Stomach (tissue), 8 donors: ENCODE measurements at regions not wholly inside any gene's neighbourhood (a gene's known extent, or its start where the extent isn't known, plus 50 kb on each side); places are given as distances from the start of the nearest gene placed in this dataset.

Experiments used
- DNase-seq, 2 donors: peaks; one replicate each; pipeline versions ENCODE4 v3.0.0 to v3.0.0-alpha.2; 2013 to 2019
- H3K27ac ChIP-seq, 5 donors: fragments of 200-600 bp in 4 of 5; sonication (generic) in 4 of 5; one replicate each; pipeline ENCODE4 v1.5.1; 2013 to 2019; ENCODE audit warnings: mild to moderate bottlenecking in 1 of 5, moderate library complexity in 1 of 5
- H3K27me3 ChIP-seq, 3 donors: fragments of 200-600 bp; sonication (generic); one replicate each; pipeline ENCODE4 v1.5.1; 2017 to 2019; ENCODE audit warnings: mixed run types in 1 of 3
- H3K36me3 ChIP-seq, 4 donors: fragments of 200-600 bp; sonication (generic); 1 replicate in 3 of 4; 2 replicates in 1 of 4; pipeline ENCODE4 v1.5.1; 2016 to 2019
- H3K4me1 ChIP-seq, 4 donors: fragments of 200-600 bp; sonication (generic); one replicate each; pipeline ENCODE4 v1.5.1; 2016 to 2019
- H3K4me3 ChIP-seq, 4 donors: fragments of 200-600 bp; sonication (generic) in 3 of 4; one replicate each; pipeline ENCODE4 v1.5.1; 2016 to 2019; ENCODE audit warnings: mild to moderate bottlenecking in 1 of 4
- H3K9me3 ChIP-seq, 4 donors: fragments of 200-600 bp; sonication (generic); one replicate each; pipeline ENCODE4 v1.5.1; 2016 to 2019
- CTCF ChIP-seq, 7 experiments: fragments of 450-650 bp in 4 of 7; fragments of 200-600 bp in 3 of 7; sonication (generic) in 3 of 7; IDR thresholded peaks; one replicate each; pipeline ENCODE4 v1.5.1; 2016 to 2019; ENCODE audit warnings: antibody characterized with exemption in 7 of 7, control low read depth in 2 of 7, mild to moderate bottlenecking in 1 of 7
- EP300 ChIP-seq: sonication (generic); formaldehyde crosslinking; IDR thresholded peaks from one replicate; pipeline ENCODE4 v1.6.1; 2017; ENCODE audit warnings: antibody characterized with exemption
- POLR2A ChIP-seq, 4 donors: fragments of 450-650 bp; IDR thresholded peaks; one replicate each; pipeline ENCODE4 v1.6.1; 2016; ENCODE audit warnings: antibody characterized with exemption in 4 of 4, control low read depth in 2 of 4, mild to moderate bottlenecking in 1 of 4, moderate library complexity in 1 of 4
- POLR2AphosphoS5 ChIP-seq, 3 donors: sonication (generic); formaldehyde crosslinking; IDR thresholded peaks; one replicate each; pipeline ENCODE4 v1.6.1; 2016; ENCODE audit warnings: antibody characterized with exemption in 3 of 3
- WGBS, 5 donors: extraction: QIAGEN DNeasy Blood & Tissue Kit in 3 of 5; methylation state at CpG; one replicate each; pipeline versions ENCODE4 v1.1.5 to v1.1.7; 2013 to 2018; 5-methylcytosine and 5-hydroxymethylcytosine counted together
- intact Hi-C: fragments of 100-400 bp; cut with DNase I; formaldehyde crosslinking; loops from one replicate; pipeline ENCODE4 v1.15.1; 2023; ENCODE audit warnings: low total_unique reads
- donor health status: healthy with polysubstance abuse.
- donor health status: Bipolar disorder and iron deficiency.
- donor health status: healthy.

DNA sequence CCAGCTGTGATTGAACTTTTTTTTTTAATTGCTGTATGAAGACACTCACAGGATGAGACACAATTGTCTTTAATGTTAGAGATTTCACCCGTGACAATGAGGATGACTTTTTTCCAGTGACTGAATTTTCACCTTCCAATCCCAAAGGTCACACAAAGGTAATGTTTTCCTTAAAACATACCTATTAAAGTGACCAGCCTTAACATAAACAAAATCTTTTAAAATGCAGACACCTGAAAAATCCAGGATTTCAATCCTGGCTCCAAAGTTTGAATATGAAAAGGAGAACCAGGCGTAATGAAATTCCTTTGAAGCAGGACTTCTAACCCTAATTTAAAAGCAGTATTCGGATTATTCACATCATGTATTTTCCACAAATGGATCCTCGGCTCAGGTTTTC, 647.7 kb downstream of the GATA3 start:
- Histone ChIP-seq H3K9me3 (no peaks in the 10 kb centered on the region), H3K27me3 (no peaks in the 10 kb centered on the region), H3K4me3 (no peak overlapping the region), H3K36me3 (no peaks in the 10 kb centered on the region), H3K27ac (no peak overlapping the region), H3K4me1 (no peaks in the 10 kb centered on the region)
- intact Hi-C loops = no loop called here
- 76 to 80% (median 77%) methylated on average over 4 of the region's 4 CpGs for WGBS, 5 donors
- TF ChIP-seq CTCF (IDR thresholded peaks at IDR 0.05) (no peak), POLR2A (IDR thresholded peaks at IDR 0.05) (no peak), POLR2AphosphoS5 (IDR thresholded peaks at IDR 0.05) (no peak), EP300 (no peak)
- no peak for DNase-seq

GRCh38 chr10:8705415-8705814, 650.9 kb downstream of the GATA3 start:
- WGBS, 5 donors = 70 to 80% (median 73%) methylated on average over 3 of the region's 3 CpGs
- no peaks in the 10 kb centered on the region for H3K36me3 ChIP-seq
- no peaks in the 10 kb centered on the region for H3K4me1 ChIP-seq
- no peak overlapping the region for H3K27ac ChIP-seq
- intact Hi-C loops = no loop called here
- no peaks in the 10 kb centered on the region for H3K27me3 ChIP-seq
- no peak overlapping the region for H3K4me3 ChIP-seq
- no peaks in the 10 kb centered on the region for H3K9me3 ChIP-seq
- DNase-seq = no peak
- no peak for TF ChIP-seq POLR2A (IDR thresholded peaks at IDR 0.05)
- TF ChIP-seq POLR2AphosphoS5 (IDR thresholded peaks at IDR 0.05) = no peak
- no peak for TF ChIP-seq EP300
- no peak for TF ChIP-seq CTCF (IDR thresholded peaks at IDR 0.05)

DNA sequence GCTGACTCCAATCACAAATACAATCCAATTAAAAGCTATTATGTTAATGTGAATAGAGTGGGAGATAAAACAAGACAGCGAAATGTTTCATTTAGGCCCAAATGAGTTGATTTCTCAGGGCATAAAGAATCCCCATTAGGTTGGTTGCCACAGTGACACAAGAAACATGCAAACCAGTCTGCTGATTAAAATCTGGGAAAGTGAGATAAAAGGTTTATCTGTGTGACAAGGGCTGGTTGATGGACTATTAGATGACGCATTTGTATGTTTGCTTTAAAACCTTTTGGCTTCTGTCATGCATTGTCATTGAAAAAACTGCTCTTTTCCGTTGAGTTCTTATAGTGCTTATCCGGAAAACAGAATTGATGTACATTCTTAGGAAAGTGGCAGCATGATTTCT, 658.2 kb downstream of the GATA3 start:
- Histone ChIP-seq H3K27ac (no peak overlapping the region), H3K36me3 (no peaks in the 10 kb centered on the region), H3K27me3 (no peaks in the 10 kb centered on the region), H3K4me3 (no peak overlapping the region), H3K9me3 (peaks cover 0 to 3% (median 1%) of the 10 kb centered on the region in 4 donors), H3K4me1 (no peaks in the 10 kb centered on the region)
- TF ChIP-seq CTCF (IDR thresholded peaks at IDR 0.05) (no peak), POLR2AphosphoS5 (IDR thresholded peaks at IDR 0.05) (no peak), EP300 (no peak)
- DNase-seq = peak in 1 of 2 donors; percentile 7
- 35 to 68% (median 58%) methylated on average over 4 of the region's 4 CpGs for WGBS, 5 donors
- intact Hi-C loops = no loop called here

GRCh38 chr10:8719971-8720370, 665.5 kb downstream of the GATA3 start:
- TF ChIP-seq EP300 (no peak), POLR2A (IDR thresholded peaks at IDR 0.05) (no peak), POLR2AphosphoS5 (IDR thresholded peaks at IDR 0.05) (no peak), CTCF (IDR thresholded peaks at IDR 0.05) (no peak)
- Histone ChIP-seq H3K36me3 (no peaks in the 10 kb centered on the region), H3K4me3 (no peak overlapping the region), H3K4me1 (no peaks in the 10 kb centered on the region), H3K9me3 (peaks cover 0 to 33% (median 22%) of the 10 kb centered on the region in 4 donors), H3K27me3 (no peaks in the 10 kb centered on the region), H3K27ac (no peak overlapping the region)
- DNase-seq = no peak
- 84 to 91% (median 88%) methylated on average over 4 of the region's 4 CpGs for WGBS, 5 donors
- intact Hi-C loops = no loop called here
